ENCODE measurements at regions not wholly inside any gene's neighbourhood (a gene's known extent, or its start where the extent isn't known, plus 50 kb on each side); places are given as distances from the start of the nearest gene placed in this dataset.
A peak's percentile ranks its signal among the peaks of the same experiment; 100 is the strongest.

- no peak for DNase-seq
Measured at GRCh38 chr10:57506414-57507094, 761.1 kb downstream of the IPMK start.

- no peak for DNase-seq
Measured at GRCh38 chr10:57494486-57494885, 773.2 kb downstream of the IPMK start.

GRCh38 chr10:57482259-57482658 is 785.4 kb downstream of the IPMK start:
- DNase-seq = no peak

- no peak for DNase-seq
Measured at GRCh38 chr10:57472823-57473619, 794.7 kb downstream of the IPMK start.

GRCh38 chr10:57468894-57469432 is 798.7 kb downstream of the IPMK start:
- DNase-seq = no peak

- no peak for DNase-seq
Measured at GRCh38 chr10:57465155-57465554, 802.5 kb downstream of the IPMK start.

GRCh38 chr10:57460540-57460939 is 807.2 kb downstream of the IPMK start:
- DNase-seq = no peak

GRCh38 chr10:57457972-57458512 is 809.7 kb downstream of the IPMK start:
- DNase-seq = no peak

- no peak for DNase-seq
Measured at GRCh38 chr10:57430376-57430775, 837.3 kb downstream of the IPMK start.

- DNase-seq = no peak
Measured at GRCh38 chr10:57420881-57421280, 846.8 kb downstream of the IPMK start.

GRCh38 chr10:57418476-57418875 is 849.2 kb downstream of the IPMK start:
- no peak for DNase-seq

GRCh38 chr10:57395923-57396322 is 871.8 kb downstream of the IPMK start:
- no peak for DNase-seq

GRCh38 chr10:57367412-57367811 is 900.3 kb downstream of the IPMK start:
- DNase-seq = no peak

- DNase-seq = no peak
Measured at GRCh38 chr10:57362811-57363210, 904.9 kb downstream of the IPMK start.

- no peak for DNase-seq
Measured at GRCh38 chr10:57353403-57354003, 914.2 kb downstream of the IPMK start.

- no peak for DNase-seq
Measured at GRCh38 chr10:57351076-57351475, 916.6 kb downstream of the IPMK start.

GRCh38 chr10:57341294-57341693 is 926.4 kb downstream of the IPMK start:
- DNase-seq = no peak

GRCh38 chr10:57338823-57339558 is 928.7 kb downstream of the IPMK start:
- DNase-seq = peak; percentile 24

GRCh38 chr10:57336865-57337264 is 930.8 kb downstream of the IPMK start:
- DNase-seq = no peak

- no peak for DNase-seq
Measured at GRCh38 chr10:57336341-57336740, 931.4 kb downstream of the IPMK start.

GRCh38 chr10:57334523-57334922 is 933.2 kb downstream of the IPMK start:
- DNase-seq = no peak

- no peak for DNase-seq
Measured at GRCh38 chr10:57333880-57334279, 933.8 kb downstream of the IPMK start.

Measured in fibroblast of skin of abdomen (primary cell).